ENCODE measurements at regions not wholly inside any gene's neighbourhood (a gene's known extent, or its start where the extent isn't known, plus 50 kb on each side); places are given as distances from the start of the nearest gene placed in this dataset.

GRCh38 chr12:58154359-58154758, 213.0 kb downstream of the ATP23 start:
- Histone ChIP-seq H2AFZ (ENCODE audit: insufficient read depth, low read depth, low read length, poor library complexity, severe bottlenecking) (no peak overlapping the region), H3K9ac (ENCODE audit: low read length) (no peak overlapping the region), H3K79me2 (ENCODE audit: control insufficient read depth, insufficient read depth, low read length) (no peaks in the 10 kb centered on the region), H3K4me3 (ENCODE audit: control extremely low read depth in 1 of 5, extremely low read depth in 1 of 5, insufficient read depth in 1 of 5, low read depth in 2 of 5, low read length in 4 of 5) (no peak overlapping the region), H3K27ac (ENCODE audit: low read length in 2 of 2) (no peak overlapping the region), H3K9me3 (ENCODE audit: control extremely low read depth in 1 of 3, control insufficient read depth in 2 of 3, insufficient read depth in 1 of 3, low read length in 2 of 3) (no peaks in the 10 kb centered on the region), H4K20me1 (ENCODE audit: control insufficient read depth, insufficient read depth, low read length, poor library complexity, severe bottlenecking) (no peaks in the 10 kb centered on the region), H3K36me3 (replicated peaks in 1 of 2; ENCODE audit: control extremely low read depth in 1 of 2, control insufficient read depth in 1 of 2, extremely low read depth in 1 of 2, insufficient read depth in 2 of 2, low read length in 1 of 2) (no peaks in the 10 kb centered on the region), H3K27me3 (replicated peaks in 1 of 4; ENCODE audit: control extremely low read depth in 1 of 4, control insufficient read depth in 3 of 4, insufficient read depth in 4 of 4, low read length in 3 of 4) (peaks cover 0 to 5% (median 4%) of the 10 kb centered on the region in 4 experiments), H3K4me2 (replicated peaks; ENCODE audit: low read depth, low read length, poor library complexity, severe bottlenecking) (no peak overlapping the region), H3K4me1 (ENCODE audit: control insufficient read depth in 2 of 2, insufficient read depth in 2 of 2, low read length in 2 of 2) (no peaks in the 10 kb centered on the region)
- H3K9me3 Mint-ChIP-seq (ENCODE audit: insufficient read depth): no peaks in the 10 kb centered on the region
- intact Hi-C loops (cut with micrococcal nuclease): no loop called here
- H3K4me3 Mint-ChIP-seq: no peak overlapping the region
- no peaks in the 10 kb centered on the region for H3K4me1 Mint-ChIP-seq
- TF ChIP-seq CTCF (IDR thresholded peaks at IDR 0.05): no peak
- TF ChIP-seq EZH2 (IDR thresholded peaks at IDR 0.05; ENCODE audit: borderline replicate concordance, insufficient read depth, low read depth, low read length, poor library complexity, severe bottlenecking): no peak
- CTCF ChIA-PET: no interaction called here
- no peak overlapping the region for H3K27ac Mint-ChIP-seq
- H3K27me3 Mint-ChIP-seq: peaks cover 25% of the 10 kb centered on the region
- ATAC-seq (ENCODE audit: low read depth) (no peak), DNase-seq (no peak)
- WGBS (ENCODE audit: insufficient coverage): 100% methylated on average over 1 of the region's 1 CpG
- POLR2A ChIA-PET: no interaction called here

- H3K4me1 Mint-ChIP-seq: no peaks in the 10 kb centered on the region
- peaks cover 25% of the 10 kb centered on the region for H3K27me3 Mint-ChIP-seq
- no peak for DNase-seq
- H3K79me2 ChIP-seq (ENCODE audit: control insufficient read depth, insufficient read depth, low read length): no peaks in the 10 kb centered on the region
- ATAC-seq (ENCODE audit: low read depth): no peak
- TF ChIP-seq EZH2 (IDR thresholded peaks at IDR 0.05; ENCODE audit: borderline replicate concordance, insufficient read depth, low read depth, low read length, poor library complexity, severe bottlenecking) (no peak), CTCF (IDR thresholded peaks at IDR 0.05) (no peak)
- no peak overlapping the region for H3K27ac Mint-ChIP-seq
- no peaks in the 10 kb centered on the region for H3K4me1 ChIP-seq (ENCODE audit: control insufficient read depth in 2 of 2, insufficient read depth in 2 of 2, low read length in 2 of 2)
- no peaks in the 10 kb centered on the region for H3K9me3 ChIP-seq (ENCODE audit: control extremely low read depth in 1 of 3, control insufficient read depth in 2 of 3, insufficient read depth in 1 of 3, low read length in 2 of 3)
- H4K20me1 ChIP-seq (ENCODE audit: control insufficient read depth, insufficient read depth, low read length, poor library complexity, severe bottlenecking): no peaks in the 10 kb centered on the region
- no peaks in the 10 kb centered on the region for H3K9me3 Mint-ChIP-seq (ENCODE audit: insufficient read depth)
- no peaks in the 10 kb centered on the region for H3K36me3 ChIP-seq (replicated peaks in 1 of 2; ENCODE audit: control extremely low read depth in 1 of 2, control insufficient read depth in 1 of 2, extremely low read depth in 1 of 2, insufficient read depth in 2 of 2, low read length in 1 of 2)
- H3K9ac ChIP-seq (ENCODE audit: low read length): no peak overlapping the region
- H3K27me3 ChIP-seq (replicated peaks in 1 of 4; ENCODE audit: control extremely low read depth in 1 of 4, control insufficient read depth in 3 of 4, insufficient read depth in 4 of 4, low read length in 3 of 4): peaks cover 0 to 2% (median 0%) of the 10 kb centered on the region in 4 experiments
- H3K4me2 ChIP-seq (replicated peaks; ENCODE audit: low read depth, low read length, poor library complexity, severe bottlenecking): no peak overlapping the region
- no peak overlapping the region for H2AFZ ChIP-seq (ENCODE audit: insufficient read depth, low read depth, low read length, poor library complexity, severe bottlenecking)
- no CpG with 5 or more reads among the region's 2 CpGs for WGBS (ENCODE audit: insufficient coverage)
- H3K27ac ChIP-seq (ENCODE audit: low read length in 2 of 2): no peak overlapping the region
- no peak overlapping the region for H3K4me3 ChIP-seq (ENCODE audit: control extremely low read depth in 1 of 5, extremely low read depth in 1 of 5, insufficient read depth in 1 of 5, low read depth in 2 of 5, low read length in 4 of 5)
- ChIA-PET CTCF (no interaction called here), POLR2A (no interaction called here)
- intact Hi-C loops (cut with micrococcal nuclease): no loop called here
- no peak overlapping the region for H3K4me3 Mint-ChIP-seq
Measured at GRCh38 chr12:58156697-58157096, 215.3 kb downstream of the ATP23 start.

Measured in B cell (primary cell).